Muscle layer of duodenum (tissue), 2 donors: ENCODE measurements at regions not wholly inside any gene's neighbourhood (a gene's known extent, or its start where the extent isn't known, plus 50 kb on each side); places are given as distances from the start of the nearest gene placed in this dataset.
"Not testable (repeated sequence)": the region's sequence is repeated elsewhere in the genome, so short reads cannot be mapped to it uniquely, and the experiment has no call there.

Source experiments
- H3K27ac ChIP-seq: one replicate; pipeline ENCODE4 v1.7.0; 2013; ENCODE audit warnings: mild to moderate bottlenecking, low read length
- H3K27me3 ChIP-seq: one replicate; pipeline ENCODE4 v1.7.0; 2013; ENCODE audit warnings: low read depth, mild to moderate bottlenecking, control low read depth, low read length
- H3K36me3 ChIP-seq, 2 donors: one replicate each; pipeline ENCODE4 v1.7.0; 2013; ENCODE audit warnings: low read length in 2 of 2, control low read depth in 1 of 2, mild to moderate bottlenecking in 1 of 2; ENCODE audit not compliant: insufficient read depth in 2 of 2, control insufficient read depth in 1 of 2
- H3K4me1 ChIP-seq, 2 donors: one replicate each; pipeline ENCODE4 v1.7.0; 2013; ENCODE audit warnings: low read length in 2 of 2, mild to moderate bottlenecking in 2 of 2, control low read depth in 1 of 2, moderate library complexity in 1 of 2; ENCODE audit not compliant: insufficient read depth in 2 of 2, control insufficient read depth in 1 of 2
- H3K4me3 ChIP-seq, 2 donors: one replicate each; pipeline ENCODE4 v1.7.0; 2013; ENCODE audit warnings: low read length in 2 of 2, low read depth in 1 of 2, mild to moderate bottlenecking in 1 of 2
- H3K9me3 ChIP-seq, 2 donors: one replicate each; pipeline ENCODE4 v1.7.0; 2013; ENCODE audit warnings: low read length in 2 of 2, control low read depth in 1 of 2, mild to moderate bottlenecking in 1 of 2; ENCODE audit not compliant: control insufficient read depth in 1 of 2
- donor health status: healthy.

DNA sequence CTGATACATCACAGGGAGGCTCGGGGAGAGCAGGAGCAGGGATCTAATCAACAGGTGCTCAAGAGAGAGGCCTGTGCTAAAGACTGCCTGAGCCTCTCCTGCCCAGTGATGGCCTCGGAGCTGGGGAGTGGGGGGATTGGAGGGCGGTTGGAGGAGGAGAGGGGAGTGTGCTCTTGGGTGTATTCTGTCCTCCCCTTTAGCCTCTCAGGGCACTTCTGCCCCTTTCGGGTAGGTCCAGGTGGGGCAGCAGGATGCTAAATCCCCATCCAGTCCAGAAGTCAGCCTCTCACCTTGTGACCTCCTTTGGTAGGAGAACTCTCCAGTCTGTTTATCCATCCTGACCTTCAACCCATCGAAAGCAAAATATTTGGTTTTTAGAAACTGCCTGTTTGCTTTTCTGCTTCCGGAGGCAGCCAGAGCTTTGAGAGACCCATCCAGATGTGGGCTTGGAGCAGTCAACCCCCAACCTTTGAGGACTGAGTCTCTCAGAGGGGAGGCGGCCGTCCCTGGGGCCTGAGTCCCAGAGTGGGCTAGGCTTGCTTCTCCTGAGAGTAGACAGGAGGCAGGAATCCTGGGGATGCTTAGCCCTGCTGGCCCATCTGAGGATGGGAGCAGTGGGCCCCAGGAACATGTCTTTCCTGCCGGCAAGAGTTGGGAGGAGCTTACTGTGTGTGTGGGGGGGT is 105.2 kb upstream of the SYT13 start:
- Histone ChIP-seq H3K27ac (no peak overlapping the region), H3K27me3 (peaks cover 4% of the 10 kb centered on the region), H3K4me1 (no peaks in the 10 kb centered on the region), H3K4me3 (no peak overlapping the region), H3K36me3 (no peaks in the 10 kb centered on the region), H3K9me3 (no peaks in the 10 kb centered on the region)

DNA sequence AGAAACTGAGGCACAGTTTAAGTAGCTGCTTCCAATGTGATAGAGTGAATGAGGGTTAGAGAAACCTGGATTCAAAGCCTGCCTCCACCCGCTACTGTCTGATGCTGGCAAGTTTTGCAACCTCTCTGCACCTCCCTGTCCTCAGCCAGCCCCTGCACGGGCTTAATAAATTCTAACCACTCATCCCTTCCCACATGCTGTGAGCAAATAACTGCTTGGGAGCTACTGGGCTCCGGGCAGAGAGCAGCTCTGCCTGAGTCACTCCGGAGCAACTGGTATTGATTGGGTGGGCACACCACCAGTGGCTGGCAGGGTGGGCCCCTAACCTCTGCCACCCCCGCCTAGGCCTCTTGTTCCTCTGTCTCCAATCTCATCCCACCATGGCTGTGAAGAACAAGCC is 104.3 kb upstream of the SYT13 start:
- no peak overlapping the region for H3K4me3 ChIP-seq
- no peaks in the 10 kb centered on the region for H3K36me3 ChIP-seq
- H3K27me3 ChIP-seq = peaks cover 4% of the 10 kb centered on the region
- no peaks in the 10 kb centered on the region for H3K4me1 ChIP-seq
- no peaks in the 10 kb centered on the region for H3K9me3 ChIP-seq
- no peak overlapping the region for H3K27ac ChIP-seq

DNA sequence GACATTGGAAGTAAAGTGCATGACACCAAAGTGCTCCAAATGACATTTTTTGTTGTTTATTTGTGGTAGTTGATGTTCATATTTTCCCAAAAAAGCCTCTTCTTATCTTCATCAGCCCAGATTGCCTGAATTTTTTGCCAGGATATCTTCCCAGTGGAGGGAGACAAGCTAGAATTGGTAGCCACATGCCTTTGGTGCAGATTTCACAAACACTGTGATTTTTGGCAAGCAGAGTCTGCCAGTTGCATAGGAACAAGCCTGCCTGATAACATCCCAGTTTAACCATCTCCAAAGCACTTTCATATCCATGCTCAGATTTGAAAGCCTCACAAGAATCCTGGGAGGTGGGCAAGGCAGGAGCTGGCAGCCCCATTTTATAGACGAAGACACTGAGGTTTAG is 102.3 kb upstream of the SYT13 start:
- no peak overlapping the region for H3K4me3 ChIP-seq
- no peaks in the 10 kb centered on the region for H3K9me3 ChIP-seq
- H3K36me3 ChIP-seq = no peaks in the 10 kb centered on the region
- H3K4me1 ChIP-seq = no peaks in the 10 kb centered on the region
- no peak overlapping the region for H3K27ac ChIP-seq
- peaks cover 4% of the 10 kb centered on the region for H3K27me3 ChIP-seq

DNA sequence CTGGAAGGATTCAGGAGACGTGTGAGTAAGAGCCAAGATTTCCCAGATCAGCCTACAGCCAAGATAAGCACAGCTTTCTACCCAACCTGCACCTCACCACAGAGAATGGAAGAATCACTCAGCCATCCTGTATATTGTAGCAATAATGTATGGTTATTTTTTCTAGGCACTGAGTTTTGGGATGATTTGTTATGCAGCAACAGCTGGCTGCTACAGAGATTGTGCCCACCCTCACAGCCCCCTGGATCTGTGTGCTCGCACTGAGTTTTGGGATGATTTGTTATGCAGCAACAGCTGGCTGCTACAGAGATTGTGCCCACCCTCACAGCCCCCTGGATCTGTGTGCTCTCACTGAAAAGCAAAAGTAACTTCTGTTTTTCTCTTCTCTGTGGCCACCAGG is 101.7 kb upstream of the SYT13 start:
- not testable (repeated sequence) for H3K4me3 ChIP-seq, H3K27me3 ChIP-seq, H3K27ac ChIP-seq, H3K36me3 ChIP-seq, H3K9me3 ChIP-seq, H3K4me1 ChIP-seq

DNA sequence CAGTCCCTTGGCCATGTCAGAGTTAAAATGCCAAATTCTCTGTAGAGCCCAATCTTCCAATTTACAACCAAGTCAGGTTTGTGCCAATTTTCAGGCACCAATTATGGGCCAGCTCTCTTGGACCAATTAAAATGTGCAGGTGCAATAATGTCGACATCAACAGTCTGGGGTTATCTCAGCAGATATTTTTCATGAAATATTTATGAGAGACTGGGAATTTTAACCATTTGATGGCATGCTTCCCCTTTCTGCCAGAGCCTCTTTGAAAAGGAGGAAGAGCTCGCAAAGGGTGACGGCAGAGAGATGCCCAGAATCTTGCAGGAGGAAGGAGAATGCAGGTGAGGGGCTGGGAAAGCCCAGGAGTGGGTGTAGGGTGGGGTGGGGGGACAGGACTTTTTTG is 100.8 kb upstream of the SYT13 start:
- Histone ChIP-seq H3K27me3 (peaks cover 4% of the 10 kb centered on the region), H3K27ac (no peak overlapping the region), H3K9me3 (no peaks in the 10 kb centered on the region), H3K36me3 (no peaks in the 10 kb centered on the region), H3K4me3 (no peak overlapping the region), H3K4me1 (peaks cover 0 to 9% of the 10 kb centered on the region in 2 donors)

DNA sequence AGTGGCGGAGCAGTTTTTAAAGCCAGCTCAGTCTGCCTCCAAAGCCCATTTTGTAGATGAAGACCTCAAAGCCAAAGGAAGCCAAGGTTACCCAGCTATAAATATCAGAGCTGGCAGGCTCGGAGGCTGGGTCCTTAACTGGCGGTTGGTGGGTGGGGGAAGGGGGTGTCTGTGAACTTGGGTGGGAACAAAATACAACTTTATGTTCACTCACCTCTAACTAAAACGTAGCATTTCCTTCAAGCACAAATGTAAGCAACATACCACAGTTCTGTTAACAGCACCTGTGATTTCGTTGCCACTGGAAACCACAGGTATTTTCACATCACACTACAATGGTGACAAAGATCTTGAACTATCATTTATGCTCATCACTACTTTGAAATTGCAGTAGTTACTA is 99.7 kb upstream of the SYT13 start:
- H3K27me3 ChIP-seq = peaks cover 4% of the 10 kb centered on the region
- H3K36me3 ChIP-seq = no peaks in the 10 kb centered on the region
- H3K27ac ChIP-seq = no peak overlapping the region
- H3K4me1 ChIP-seq = peaks cover 0 to 9% of the 10 kb centered on the region in 2 donors
- H3K9me3 ChIP-seq = no peaks in the 10 kb centered on the region
- no peak overlapping the region for H3K4me3 ChIP-seq

DNA sequence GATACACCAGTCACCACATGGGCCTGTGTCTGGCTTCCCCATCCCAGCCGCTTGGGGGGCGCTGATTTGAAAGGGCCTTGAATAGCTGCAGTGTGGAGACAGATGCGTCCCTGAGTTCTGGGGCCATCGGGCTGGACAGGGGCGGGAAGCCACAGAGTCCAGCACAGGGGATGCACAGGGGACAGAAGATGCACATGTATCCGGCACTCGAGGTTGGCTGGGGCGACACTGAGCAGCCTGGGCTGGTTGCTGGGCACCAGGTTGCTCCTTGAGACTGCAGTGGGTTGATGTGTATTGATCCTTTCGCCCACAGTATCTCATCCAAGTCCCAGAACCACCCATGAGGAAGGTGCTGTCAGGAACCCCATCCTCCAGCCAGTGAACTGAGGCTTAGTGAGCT is 99.3 kb upstream of the SYT13 start:
- Histone ChIP-seq H3K4me3 (no peak overlapping the region), H3K4me1 (peaks cover 0 to 9% of the 10 kb centered on the region in 2 donors), H3K36me3 (no peaks in the 10 kb centered on the region), H3K9me3 (no peaks in the 10 kb centered on the region), H3K27ac (no peak overlapping the region), H3K27me3 (peaks cover 4% of the 10 kb centered on the region)

DNA sequence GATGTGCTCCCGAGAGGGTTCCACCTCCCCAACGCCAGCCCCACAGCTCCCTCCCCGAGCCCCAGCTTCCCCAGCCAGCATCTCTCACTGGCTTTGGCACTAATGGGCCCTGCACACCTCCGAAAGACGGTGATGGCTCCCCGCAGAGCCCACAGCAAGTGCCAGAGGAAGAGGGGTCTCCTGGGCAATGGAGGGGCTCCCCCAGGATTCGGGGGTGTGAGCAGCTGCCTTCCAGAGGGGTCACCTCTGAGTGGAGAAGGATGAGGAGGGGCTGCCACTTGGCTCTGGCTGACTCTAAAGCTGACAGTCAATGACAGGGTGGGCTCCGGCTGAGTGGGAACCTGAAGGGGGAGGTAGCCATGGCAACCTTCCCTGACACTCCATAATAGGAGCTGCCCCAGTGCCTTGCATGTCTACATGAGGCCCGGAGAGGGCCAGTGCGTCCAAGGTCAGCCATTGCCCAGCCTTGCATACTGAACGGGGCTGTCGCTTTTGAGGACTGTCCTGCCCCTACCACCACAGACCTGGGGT is 98.6 kb upstream of the SYT13 start:
- H3K27ac ChIP-seq = no peak overlapping the region
- H3K9me3 ChIP-seq = no peaks in the 10 kb centered on the region
- no peak overlapping the region for H3K4me3 ChIP-seq
- H3K4me1 ChIP-seq = peaks cover 0 to 9% of the 10 kb centered on the region in 2 donors
- H3K27me3 ChIP-seq = peaks cover 4% of the 10 kb centered on the region
- H3K36me3 ChIP-seq = no peaks in the 10 kb centered on the region

DNA sequence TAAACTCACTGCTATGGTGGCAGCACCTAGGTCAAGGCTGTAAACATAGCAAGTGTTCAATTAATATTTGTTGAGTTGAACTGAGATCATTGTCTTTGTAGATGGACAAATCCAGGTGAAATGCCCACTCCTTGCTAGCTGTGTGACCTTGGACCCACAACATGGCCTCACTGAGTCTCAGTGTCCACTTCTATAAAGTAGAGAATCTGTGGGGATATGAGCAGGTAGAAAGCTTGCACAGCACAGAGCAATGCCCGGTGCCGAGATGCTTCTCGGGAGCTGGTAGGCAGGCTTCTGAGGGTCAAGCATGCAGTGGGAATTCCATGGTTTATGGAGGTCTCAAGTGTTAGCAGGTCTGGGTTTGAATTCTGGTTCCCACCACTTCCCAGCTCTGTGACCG is 97.9 kb upstream of the SYT13 start:
- no peak overlapping the region for H3K4me3 ChIP-seq
- H3K4me1 ChIP-seq = peaks cover 0 to 9% of the 10 kb centered on the region in 2 donors
- H3K27me3 ChIP-seq = peaks cover 4% of the 10 kb centered on the region
- no peaks in the 10 kb centered on the region for H3K36me3 ChIP-seq
- H3K27ac ChIP-seq = no peak overlapping the region
- H3K9me3 ChIP-seq = no peaks in the 10 kb centered on the region

DNA sequence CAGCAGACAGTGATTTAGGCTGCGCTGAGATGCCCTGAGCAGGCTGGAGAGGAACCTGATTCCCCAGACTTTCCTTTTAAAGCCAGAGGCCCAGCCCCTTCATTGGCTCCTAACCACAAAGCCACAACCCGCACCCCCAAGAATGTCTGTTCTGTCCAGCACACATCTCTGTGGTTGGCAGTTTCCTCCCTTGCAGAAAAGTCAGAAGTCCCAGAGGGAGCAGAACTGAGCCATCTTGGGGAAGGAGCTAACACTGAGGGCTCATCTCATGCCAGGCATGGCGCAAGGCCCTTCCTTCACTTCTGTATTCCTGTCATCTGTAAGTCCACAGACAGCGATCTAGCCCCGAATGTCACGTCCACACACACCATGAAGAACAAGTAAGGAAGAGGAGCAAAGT is 97.1 kb upstream of the SYT13 start:
- peaks cover 4% of the 10 kb centered on the region for H3K27me3 ChIP-seq
- H3K4me3 ChIP-seq = no peak overlapping the region
- H3K9me3 ChIP-seq = no peaks in the 10 kb centered on the region
- H3K36me3 ChIP-seq = no peaks in the 10 kb centered on the region
- no peak overlapping the region for H3K27ac ChIP-seq
- H3K4me1 ChIP-seq = peaks cover 0 to 9% of the 10 kb centered on the region in 2 donors

DNA sequence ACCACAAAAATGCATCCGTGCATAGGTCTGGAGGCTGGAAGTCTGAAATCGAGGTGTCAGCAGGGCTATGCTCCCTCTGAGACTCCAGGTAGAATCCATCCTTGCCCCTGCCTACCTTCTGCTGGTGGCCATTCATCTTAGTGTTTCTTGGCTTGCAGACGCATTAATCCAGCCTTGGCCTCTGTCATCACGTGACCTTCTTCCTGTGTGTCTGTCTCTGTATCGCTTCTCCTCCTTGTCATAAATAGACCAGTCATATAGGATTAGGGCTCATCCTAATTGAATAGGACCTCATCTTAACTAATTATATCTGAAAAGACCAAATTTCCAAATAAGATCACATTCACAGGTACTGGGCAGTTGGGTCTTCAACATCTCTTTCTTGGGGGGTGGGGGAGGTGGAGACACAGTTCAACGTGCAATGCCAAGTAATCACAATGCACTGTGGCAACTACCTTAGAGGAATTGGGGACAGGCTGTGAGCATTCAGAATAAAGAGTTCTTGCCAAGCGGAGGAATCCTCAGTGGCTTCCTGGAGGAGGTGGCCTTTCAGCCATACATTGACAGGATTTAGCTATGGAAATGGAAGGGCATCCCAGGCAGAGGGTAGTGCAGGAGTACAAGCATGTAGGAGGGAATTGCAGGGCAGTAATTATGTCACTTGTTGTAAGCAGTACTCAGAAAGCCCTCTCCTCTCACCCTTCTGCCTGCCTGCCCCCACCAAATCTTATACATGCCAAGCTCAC is 96.2 kb upstream of the SYT13 start:
- H3K9me3 ChIP-seq = no peaks in the 10 kb centered on the region
- no peaks in the 10 kb centered on the region for H3K36me3 ChIP-seq
- H3K4me1 ChIP-seq = peaks cover 0 to 9% of the 10 kb centered on the region in 2 donors
- H3K4me3 ChIP-seq = no peak overlapping the region
- no peak overlapping the region for H3K27ac ChIP-seq
- H3K27me3 ChIP-seq = no peaks in the 10 kb centered on the region
